ENCODE measurements at regions not wholly inside any gene's neighbourhood (a gene's known extent, or its start where the extent isn't known, plus 50 kb on each side); places are given as distances from the start of the nearest gene placed in this dataset.

DNA sequence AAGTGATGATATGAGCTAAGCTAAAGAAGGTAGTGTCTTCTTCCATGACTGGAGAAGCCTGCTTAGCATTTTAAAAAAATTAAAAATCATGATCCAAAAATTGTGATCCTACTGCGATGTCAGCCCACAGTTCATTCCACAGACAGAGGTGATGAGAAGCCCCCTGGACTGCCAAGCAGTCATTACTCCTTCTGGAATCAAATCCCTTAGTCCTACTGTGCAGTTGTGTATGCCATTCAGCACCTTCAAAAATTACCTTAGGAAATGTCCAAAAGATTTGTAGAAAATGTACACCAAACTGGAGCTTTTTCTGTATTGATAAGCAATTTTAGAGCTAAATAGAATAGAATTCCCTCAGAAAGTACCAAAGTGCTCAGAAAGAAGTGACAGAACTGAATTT lies 283.5 kb upstream of the NFE2L3 start:
- peaks cover 2% of the 10 kb centered on the region for H3K27me3 ChIP-seq (ENCODE audit: insufficient read depth, poor library complexity, severe bottlenecking)

DNA sequence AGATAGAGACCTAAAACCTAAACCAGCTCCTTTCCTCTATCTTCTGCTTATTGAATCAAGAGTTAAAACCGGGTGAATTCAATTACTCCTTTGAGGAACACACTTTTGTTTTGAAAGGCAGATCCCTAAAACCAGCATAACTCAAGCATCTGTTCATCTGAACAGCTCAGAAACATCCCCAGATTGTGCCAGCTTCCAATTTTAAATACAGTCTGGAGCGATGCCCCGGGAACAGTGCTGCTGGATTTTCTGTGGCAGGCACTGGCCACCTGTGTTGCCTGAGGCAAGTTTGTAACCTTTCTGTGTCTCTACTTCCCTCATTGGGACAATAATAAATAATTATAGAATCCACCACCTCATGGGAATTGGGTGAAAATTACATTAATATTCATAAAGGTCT lies 281.4 kb upstream of the NFE2L3 start:
- Histone ChIP-seq H3K27me3 (ENCODE audit: insufficient read depth, poor library complexity, severe bottlenecking) (peaks cover 2% of the 10 kb centered on the region), H3K27ac (replicated peaks) (no peak overlapping the region), H3K4me3 (replicated peaks; ENCODE audit: insufficient read depth, low read length) (no peak overlapping the region)
- DNase-seq (ENCODE audit: low read depth in 1 of 2, low spot score in 1 of 2): no peak
- TF ChIP-seq, protein P1, sequence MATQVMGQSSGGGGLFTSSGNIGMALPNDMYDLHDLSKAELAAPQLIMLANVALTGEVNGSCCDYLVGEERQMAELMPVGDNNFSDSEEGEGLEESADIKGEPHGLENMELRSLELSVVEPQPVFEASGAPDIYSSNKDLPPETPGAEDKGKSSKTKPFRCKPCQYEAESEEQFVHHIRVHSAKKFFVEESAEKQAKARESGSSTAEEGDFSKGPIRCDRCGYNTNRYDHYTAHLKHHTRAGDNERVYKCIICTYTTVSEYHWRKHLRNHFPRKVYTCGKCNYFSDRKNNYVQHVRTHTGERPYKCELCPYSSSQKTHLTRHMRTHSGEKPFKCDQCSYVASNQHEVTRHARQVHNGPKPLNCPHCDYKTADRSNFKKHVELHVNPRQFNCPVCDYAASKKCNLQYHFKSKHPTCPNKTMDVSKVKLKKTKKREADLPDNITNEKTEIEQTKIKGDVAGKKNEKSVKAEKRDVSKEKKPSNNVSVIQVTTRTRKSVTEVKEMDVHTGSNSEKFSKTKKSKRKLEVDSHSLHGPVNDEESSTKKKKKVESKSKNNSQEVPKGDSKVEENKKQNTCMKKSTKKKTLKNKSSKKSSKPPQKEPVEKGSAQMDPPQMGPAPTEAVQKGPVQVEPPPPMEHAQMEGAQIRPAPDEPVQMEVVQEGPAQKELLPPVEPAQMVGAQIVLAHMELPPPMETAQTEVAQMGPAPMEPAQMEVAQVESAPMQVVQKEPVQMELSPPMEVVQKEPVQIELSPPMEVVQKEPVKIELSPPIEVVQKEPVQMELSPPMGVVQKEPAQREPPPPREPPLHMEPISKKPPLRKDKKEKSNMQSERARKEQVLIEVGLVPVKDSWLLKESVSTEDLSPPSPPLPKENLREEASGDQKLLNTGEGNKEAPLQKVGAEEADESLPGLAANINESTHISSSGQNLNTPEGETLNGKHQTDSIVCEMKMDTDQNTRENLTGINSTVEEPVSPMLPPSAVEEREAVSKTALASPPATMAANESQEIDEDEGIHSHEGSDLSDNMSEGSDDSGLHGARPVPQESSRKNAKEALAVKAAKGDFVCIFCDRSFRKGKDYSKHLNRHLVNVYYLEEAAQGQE (IDR thresholded peaks at IDR 0.05; ENCODE audit: insufficient replicate concordance, low read depth): no peak
- TF ChIP-seq, protein P2, sequence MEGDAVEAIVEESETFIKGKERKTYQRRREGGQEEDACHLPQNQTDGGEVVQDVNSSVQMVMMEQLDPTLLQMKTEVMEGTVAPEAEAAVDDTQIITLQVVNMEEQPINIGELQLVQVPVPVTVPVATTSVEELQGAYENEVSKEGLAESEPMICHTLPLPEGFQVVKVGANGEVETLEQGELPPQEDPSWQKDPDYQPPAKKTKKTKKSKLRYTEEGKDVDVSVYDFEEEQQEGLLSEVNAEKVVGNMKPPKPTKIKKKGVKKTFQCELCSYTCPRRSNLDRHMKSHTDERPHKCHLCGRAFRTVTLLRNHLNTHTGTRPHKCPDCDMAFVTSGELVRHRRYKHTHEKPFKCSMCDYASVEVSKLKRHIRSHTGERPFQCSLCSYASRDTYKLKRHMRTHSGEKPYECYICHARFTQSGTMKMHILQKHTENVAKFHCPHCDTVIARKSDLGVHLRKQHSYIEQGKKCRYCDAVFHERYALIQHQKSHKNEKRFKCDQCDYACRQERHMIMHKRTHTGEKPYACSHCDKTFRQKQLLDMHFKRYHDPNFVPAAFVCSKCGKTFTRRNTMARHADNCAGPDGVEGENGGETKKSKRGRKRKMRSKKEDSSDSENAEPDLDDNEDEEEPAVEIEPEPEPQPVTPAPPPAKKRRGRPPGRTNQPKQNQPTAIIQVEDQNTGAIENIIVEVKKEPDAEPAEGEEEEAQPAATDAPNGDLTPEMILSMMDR (IDR thresholded peaks at IDR 0.05; ENCODE audit: insufficient read depth, low read length): no peak
- no peak for TF ChIP-seq SPI1 (IDR thresholded peaks at IDR 0.05; ENCODE audit: borderline replicate concordance, low read depth)
- TF ChIP-seq GABPA (IDR thresholded peaks at IDR 0.05; ENCODE audit: low read depth): no peak

More for the DNA sequence above, 283.5 kb upstream of the NFE2L3 start:
- DNase-seq (ENCODE audit: low read depth in 1 of 2, low spot score in 1 of 2): no peak
- TF ChIP-seq GABPA (IDR thresholded peaks at IDR 0.05; ENCODE audit: low read depth) (no peak), SPI1 (IDR thresholded peaks at IDR 0.05; ENCODE audit: borderline replicate concordance, low read depth) (no peak), POLR2AphosphoS5 (IDR thresholded peaks at IDR 0.05; ENCODE audit: low read depth) (no peak)
- TF ChIP-seq, protein P2 (IDR thresholded peaks at IDR 0.05; ENCODE audit: insufficient read depth, low read length): no peak
- TF ChIP-seq, protein P1 (IDR thresholded peaks at IDR 0.05; ENCODE audit: insufficient replicate concordance, low read depth): no peak
- H3K27ac ChIP-seq (replicated peaks): no peak overlapping the region
- no peak overlapping the region for H3K4me3 ChIP-seq (replicated peaks; ENCODE audit: insufficient read depth, low read length)

DNA sequence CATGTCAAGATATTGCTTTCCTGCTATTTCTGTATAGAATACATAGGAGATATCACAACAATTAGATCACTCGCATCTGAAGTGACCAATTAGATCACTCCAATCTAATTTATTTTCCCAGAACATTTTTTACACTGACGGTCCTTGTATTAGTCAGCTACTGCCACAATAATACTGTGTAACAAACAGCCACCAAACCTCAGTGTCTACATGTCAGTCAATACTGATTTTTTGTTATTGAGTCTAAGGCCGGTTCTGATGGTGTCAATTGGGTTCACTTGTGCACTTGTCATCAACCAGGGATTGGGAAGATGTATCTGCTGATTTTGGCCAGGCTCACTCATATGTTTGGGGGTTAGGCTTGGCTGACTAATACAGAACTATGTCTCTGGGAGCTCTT lies 275.9 kb upstream of the NFE2L3 start:
- Histone ChIP-seq H3K27me3 (ENCODE audit: insufficient read depth, poor library complexity, severe bottlenecking) (no peaks in the 10 kb centered on the region), H3K27ac (replicated peaks) (no peak overlapping the region), H3K4me3 (replicated peaks; ENCODE audit: insufficient read depth, low read length) (no peak overlapping the region)
- no peak for DNase-seq (ENCODE audit: low read depth in 1 of 2, low spot score in 1 of 2)
- TF ChIP-seq, protein P2 (IDR thresholded peaks at IDR 0.05; ENCODE audit: insufficient read depth, low read length): no peak
- TF ChIP-seq, protein P1 (IDR thresholded peaks at IDR 0.05; ENCODE audit: insufficient replicate concordance, low read depth): no peak
- TF ChIP-seq GABPA (IDR thresholded peaks at IDR 0.05; ENCODE audit: low read depth) (no peak), POLR2AphosphoS5 (IDR thresholded peaks at IDR 0.05; ENCODE audit: low read depth) (no peak)

Data from HL-60 (cell line).